ENCODE measurements at regions not wholly inside any gene's neighbourhood (a gene's known extent, or its start where the extent isn't known, plus 50 kb on each side); places are given as distances from the start of the nearest gene placed in this dataset.

GRCh38 chr5:142420561-142421227 lies 95.9 kb upstream of the SPRY4 start:
- H3K4me3 ChIP-seq (ENCODE audit: low read depth, poor library complexity, severe bottlenecking): no peak overlapping the region
- intact Hi-C loops (cut with DNase I; ENCODE audit: low total_unique reads): no loop called here
- WGBS, 2 donors: 69 to 79% methylated on average over 3 of the region's 3 CpGs
- DNase-seq (ENCODE audit: low spot score in 2 of 2): no peak
- TF ChIP-seq CTCF (IDR thresholded peaks at IDR 0.05) (no peak), POLR2A (IDR thresholded peaks at IDR 0.05) (no peak)

- intact Hi-C loops (cut with DNase I; ENCODE audit: low total_unique reads): no loop called here
- TF ChIP-seq CTCF (IDR thresholded peaks at IDR 0.05) (no peak), POLR2A (IDR thresholded peaks at IDR 0.05) (no peak)
Measured at GRCh38 chr5:142412581-142412980, 87.8 kb upstream of the SPRY4 start.

GRCh38 chr5:142411656-142412425 lies 87.0 kb upstream of the SPRY4 start:
- H3K4me3 ChIP-seq (ENCODE audit: low read depth, poor library complexity, severe bottlenecking): no peak overlapping the region
- WGBS, 2 donors: 91% methylated on average over 4 of the region's 4 CpGs
- no peak for TF ChIP-seq CTCF (IDR thresholded peaks at IDR 0.05)
- no peak for TF ChIP-seq POLR2A (IDR thresholded peaks at IDR 0.05)
- no peak for DNase-seq (ENCODE audit: low spot score in 2 of 2)
- intact Hi-C loops (cut with DNase I; ENCODE audit: low total_unique reads): no loop called here

More at GRCh38 chr5:142412581-142412980, 87.8 kb upstream of the SPRY4 start:
- no peak overlapping the region for H3K4me3 ChIP-seq (ENCODE audit: low read depth, poor library complexity, severe bottlenecking)
- no peak for DNase-seq (ENCODE audit: low spot score in 2 of 2)
- WGBS, 2 donors: 97% methylated on average over 5 of the region's 5 CpGs

- 92 to 93% methylated on average over 7 of the region's 7 CpGs for WGBS, 2 donors
- H3K4me3 ChIP-seq (ENCODE audit: low read depth, poor library complexity, severe bottlenecking): no peak overlapping the region
- TF ChIP-seq CTCF (IDR thresholded peaks at IDR 0.05) (no peak), POLR2A (IDR thresholded peaks at IDR 0.05) (no peak)
- intact Hi-C loops (cut with DNase I; ENCODE audit: low total_unique reads): no loop called here
- no peak for DNase-seq (ENCODE audit: low spot score in 2 of 2)
Measured at GRCh38 chr5:142411103-142411502, 86.3 kb upstream of the SPRY4 start.

- intact Hi-C loops (cut with DNase I; ENCODE audit: low total_unique reads): no loop called here
- DNase-seq (ENCODE audit: low spot score in 2 of 2): no peak
Measured at GRCh38 chr5:142408981-142409481, 84.2 kb upstream of the SPRY4 start.

More at GRCh38 chr5:142408981-142409481, 84.2 kb upstream of the SPRY4 start:
- TF ChIP-seq POLR2A (IDR thresholded peaks at IDR 0.05) (no peak), CTCF (IDR thresholded peaks at IDR 0.05) (no peak)
- WGBS, 2 donors: 85% methylated on average over 19 of the region's 19 CpGs
- no peak overlapping the region for H3K4me3 ChIP-seq (ENCODE audit: low read depth, poor library complexity, severe bottlenecking)

Data from lower leg skin (tissue), 4 donors.